ENCODE measurements at regions not wholly inside any gene's neighbourhood (a gene's known extent, or its start where the extent isn't known, plus 50 kb on each side); places are given as distances from the start of the nearest gene placed in this dataset.

DNA sequence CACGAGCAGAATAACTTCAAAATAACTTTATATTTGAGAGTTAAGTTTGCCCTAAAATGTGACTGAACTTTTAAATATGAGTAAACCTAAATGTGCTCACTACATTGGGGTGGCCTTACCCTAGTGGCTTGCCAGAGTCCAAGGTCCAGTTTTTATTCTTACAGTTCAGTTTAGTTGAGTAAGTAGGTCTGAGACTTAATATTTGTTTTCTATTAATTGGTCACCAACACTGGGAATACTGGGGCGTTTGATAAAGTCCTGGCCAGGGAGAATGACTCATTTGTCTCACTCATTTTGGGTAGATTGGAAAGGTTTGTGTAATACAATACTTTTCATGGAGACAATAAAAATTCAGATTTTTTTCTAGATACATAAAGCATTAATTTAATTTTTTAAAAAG lies 127.8 kb upstream of the SPATA13 start:
- no peak overlapping the region for H2BK5ac ChIP-seq (ENCODE audit: insufficient read length, low read length)
- no peak overlapping the region for H3K4me2 ChIP-seq (ENCODE audit: insufficient read depth, insufficient read length, low read length)
- no peak overlapping the region for H4K8ac ChIP-seq (replicated peaks; ENCODE audit: insufficient read length, low read depth, low read length)
- no peak overlapping the region for H2AK5ac ChIP-seq (ENCODE audit: insufficient read length, low read length)
- H3K9me3 ChIP-seq (ENCODE audit: control insufficient read depth, low read depth, low read length) = no peaks in the 10 kb centered on the region
- H3K9me3 Mint-ChIP-seq = peaks cover 0 to 3% of the 10 kb centered on the region in 2 experiments; a peak in 2 of 5 replicates
- peaks cover 13% of the 10 kb centered on the region for H3K27me3 Mint-ChIP-seq (ENCODE audit: low read depth)
- WGBS (ENCODE audit: extremely low coverage, insufficient read length, low lambda C conversion rate) = no CpG with 5 or more reads among the region's 2 CpGs
- no peaks in the 10 kb centered on the region for H3K79me2 ChIP-seq (ENCODE audit: insufficient read depth, low read length)
- H2BK15ac ChIP-seq (ENCODE audit: low read depth, low read length) = no peak overlapping the region
- H3K4me3 Mint-ChIP-seq = no peak overlapping the region
- H4K91ac ChIP-seq (ENCODE audit: insufficient read length, low read depth, low read length) = no peak overlapping the region
- H3K27ac ChIP-seq (ENCODE audit: insufficient read length, low read depth, low read length) = no peak overlapping the region
- no peak overlapping the region for H3K4ac ChIP-seq (ENCODE audit: low read depth, low read length)
- no peaks in the 10 kb centered on the region for H3K23me2 ChIP-seq (ENCODE audit: insufficient read length, low read depth, low read length, poor library complexity, severe bottlenecking)
- no peak overlapping the region for H2AFZ ChIP-seq (ENCODE audit: low read length)
- H3K9ac ChIP-seq (ENCODE audit: extremely low read depth, insufficient read length, low read length) = no peak overlapping the region
- H4K20me1 ChIP-seq (ENCODE audit: control insufficient read depth, insufficient read depth, insufficient read length) = no peaks in the 10 kb centered on the region
- no peak overlapping the region for H3K23ac ChIP-seq (ENCODE audit: insufficient read length, low read depth, low read length)
- TF ChIP-seq CTCF (conservative IDR thresholded peaks at IDR 0.05) = no peak
- no peak overlapping the region for H3T11ph ChIP-seq (ENCODE audit: low read length)
- no peaks in the 10 kb centered on the region for H3K79me1 ChIP-seq (ENCODE audit: insufficient read depth, low read depth, low read length, poor library complexity, severe bottlenecking)
- H3K4me1 ChIP-seq (ENCODE audit: insufficient read depth, low read length) = no peaks in the 10 kb centered on the region
- no peak overlapping the region for H3K27ac Mint-ChIP-seq
- no peak overlapping the region for H2BK20ac ChIP-seq (ENCODE audit: low read depth, low read length, poor library complexity, severe bottlenecking)
- H3K14ac ChIP-seq (ENCODE audit: insufficient read depth, low read length) = no peak overlapping the region
- no peaks in the 10 kb centered on the region; a peak in 1 of 4 replicates for H3K4me1 Mint-ChIP-seq
- no peak overlapping the region for H2BK120ac ChIP-seq (ENCODE audit: low read depth, low read length, poor library complexity, severe bottlenecking)
- no peak overlapping the region for H3K18ac ChIP-seq (ENCODE audit: insufficient read length, low read depth, low read length)
- H3K27me3 ChIP-seq (ENCODE audit: insufficient read depth, low read length) = no peaks in the 10 kb centered on the region
- H4K5ac ChIP-seq (ENCODE audit: insufficient read length, low read depth, low read length) = no peak overlapping the region
- no peak for DNase-seq
- no peak overlapping the region for H3K56ac ChIP-seq (ENCODE audit: insufficient read length, low read depth, low read length)
- H3K36me3 Mint-ChIP-seq (ENCODE audit: insufficient read depth in 1 of 3, low read depth in 3 of 3) = no peaks in the 10 kb centered on the region
- H2BK12ac ChIP-seq (ENCODE audit: insufficient read length, low read depth, low read length) = no peak overlapping the region
